Neural progenitor cell (in vitro differentiated cells): ENCODE measurements at regions not wholly inside any gene's neighbourhood (a gene's known extent, or its start where the extent isn't known, plus 50 kb on each side); places are given as distances from the start of the nearest gene placed in this dataset.

ENCODE experiments used
- DNase-seq: peaks from one replicate; pipeline ENCODE4 v3.0.0-alpha.2; 2016; ENCODE audit warnings: low spot score
- H2AFZ ChIP-seq: fragments of 200-600 bp; sonication (generic); replicated peaks from 2 replicates; pipeline ENCODE4 v1.6.1; 2016; ENCODE audit warnings: antibody characterized with exemption
- H3F3A ChIP-seq: fragments of 200-600 bp; sonication (generic); 2 replicates; pipeline ENCODE4 v1.6.1; 2016; ENCODE audit warnings: antibody characterized with exemption, low read depth
- H3K27ac ChIP-seq: fragments of 200-600 bp; sonication (generic); 2 replicates; pipeline ENCODE4 v1.5.1; 2016; ENCODE audit warnings: mild to moderate bottlenecking
- H3K27me3 ChIP-seq: fragments of 200-600 bp; sonication (generic); 2 replicates; pipeline ENCODE4 v1.6.1; 2016; ENCODE audit warnings: mild to moderate bottlenecking, moderate library complexity
- H3K36me3 ChIP-seq: fragments of 200-600 bp; sonication (generic); 2 replicates; pipeline ENCODE4 v1.5.1; 2016
- H3K4me1 ChIP-seq: fragments of 200-600 bp; sonication (generic); 2 replicates; pipeline ENCODE4 v1.6.1; 2016; ENCODE audit warnings: mixed run types
- H3K4me2 ChIP-seq: fragments of 200-600 bp; sonication (generic); 2 replicates; pipeline ENCODE4 v1.6.1; 2016
- H3K4me3 ChIP-seq: fragments of 200-600 bp; sonication (generic); 2 replicates; pipeline ENCODE4 v1.5.1; 2016
- H3K79me2 ChIP-seq: fragments of 200-600 bp; sonication (generic); 2 replicates; pipeline ENCODE4 v1.6.1; 2016; ENCODE audit warnings: low read depth
- H3K9ac ChIP-seq: fragments of 200-600 bp; sonication (generic); 2 replicates; pipeline ENCODE4 v1.6.1; 2016
- H3K9me3 ChIP-seq: fragments of 200-600 bp; sonication (generic); 2 replicates; pipeline ENCODE4 v1.5.1; 2016; ENCODE audit warnings: low read depth
- H4K20me1 ChIP-seq: fragments of 200-600 bp; sonication (generic); 2 replicates; pipeline ENCODE4 v1.6.1; 2016; ENCODE audit warnings: low read depth
- H3K27ac Mint-ChIP-seq: 3 replicates; pipeline ENCODE4 v1.8.0; 2021; ENCODE audit warnings: mixed read lengths
- H3K27me3 Mint-ChIP-seq: 2 replicates; pipeline ENCODE4 v1.8.0; 2022; ENCODE audit warnings: low read depth, mild to moderate bottlenecking, inconsistent platforms, moderate library complexity, mixed read lengths; ENCODE audit not compliant: insufficient read depth
- H3K36me3 Mint-ChIP-seq: 3 replicates; pipeline ENCODE4 v1.8.0; 2021; ENCODE audit warnings: mixed read lengths
- H3K4me1 Mint-ChIP-seq: 3 replicates; pipeline ENCODE4 v1.8.0; 2021; ENCODE audit warnings: mixed read lengths
- H3K4me3 Mint-ChIP-seq: 3 replicates; pipeline ENCODE4 v1.8.0; 2021; ENCODE audit warnings: mild to moderate bottlenecking, moderate library complexity, mixed read lengths
- H3K9me3 Mint-ChIP-seq: 3 replicates; pipeline ENCODE4 v1.8.0; 2020; ENCODE audit warnings: mixed read lengths
- EZH2 ChIP-seq: fragments of 200-600 bp; sonication (generic); IDR thresholded peaks from 2 replicates; pipeline ENCODE4 v1.6.1; 2017; ENCODE audit warnings: antibody characterized with exemption, mild to moderate bottlenecking, moderate library complexity
- EZH2phosphoT487 ChIP-seq: fragments of 200-600 bp; sonication (generic); IDR thresholded peaks from 2 replicates; pipeline ENCODE4 v1.6.1; 2017; ENCODE audit warnings: antibody characterized with exemption
- TF ChIP-seq, protein P1 (sequence below): fragments of 200-600 bp; sonication (generic); IDR thresholded peaks from 2 replicates; pipeline ENCODE4 v1.5.1; 2017; ENCODE audit warnings: antibody characterized with exemption, mild to moderate bottlenecking

DNA sequence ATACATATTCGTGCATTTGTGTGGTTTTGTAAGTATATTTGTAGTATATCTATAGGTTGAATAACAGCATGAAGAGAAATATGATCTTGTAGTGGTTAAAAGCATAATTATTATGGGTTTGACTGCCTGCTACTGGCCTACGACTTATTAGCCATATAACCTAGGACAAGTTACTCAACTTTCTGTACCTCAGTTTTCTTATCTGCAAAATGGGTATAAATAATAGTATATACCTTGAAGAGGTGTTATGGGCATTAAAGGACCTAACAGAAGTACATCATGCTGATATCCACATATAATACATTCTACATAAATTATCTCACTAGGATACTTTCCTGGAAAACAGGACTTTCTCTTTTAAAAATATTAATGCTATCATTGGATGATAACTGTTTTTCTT lies 118.3 kb upstream of the ELL2 start:
- TF ChIP-seq EZH2 (no peak), EZH2phosphoT487 (no peak)
- TF ChIP-seq, protein P1, sequence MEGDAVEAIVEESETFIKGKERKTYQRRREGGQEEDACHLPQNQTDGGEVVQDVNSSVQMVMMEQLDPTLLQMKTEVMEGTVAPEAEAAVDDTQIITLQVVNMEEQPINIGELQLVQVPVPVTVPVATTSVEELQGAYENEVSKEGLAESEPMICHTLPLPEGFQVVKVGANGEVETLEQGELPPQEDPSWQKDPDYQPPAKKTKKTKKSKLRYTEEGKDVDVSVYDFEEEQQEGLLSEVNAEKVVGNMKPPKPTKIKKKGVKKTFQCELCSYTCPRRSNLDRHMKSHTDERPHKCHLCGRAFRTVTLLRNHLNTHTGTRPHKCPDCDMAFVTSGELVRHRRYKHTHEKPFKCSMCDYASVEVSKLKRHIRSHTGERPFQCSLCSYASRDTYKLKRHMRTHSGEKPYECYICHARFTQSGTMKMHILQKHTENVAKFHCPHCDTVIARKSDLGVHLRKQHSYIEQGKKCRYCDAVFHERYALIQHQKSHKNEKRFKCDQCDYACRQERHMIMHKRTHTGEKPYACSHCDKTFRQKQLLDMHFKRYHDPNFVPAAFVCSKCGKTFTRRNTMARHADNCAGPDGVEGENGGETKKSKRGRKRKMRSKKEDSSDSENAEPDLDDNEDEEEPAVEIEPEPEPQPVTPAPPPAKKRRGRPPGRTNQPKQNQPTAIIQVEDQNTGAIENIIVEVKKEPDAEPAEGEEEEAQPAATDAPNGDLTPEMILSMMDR = no peak
- H3K79me2 ChIP-seq = no peaks in the 10 kb centered on the region
- H3K4me1 ChIP-seq = no peaks in the 10 kb centered on the region
- no peaks in the 10 kb centered on the region for H4K20me1 ChIP-seq
- H3K9ac ChIP-seq = no peak overlapping the region
- no peak overlapping the region for H3K27ac Mint-ChIP-seq
- no peak overlapping the region for H3K27ac ChIP-seq
- no peaks in the 10 kb centered on the region for H3K36me3 Mint-ChIP-seq
- H3K9me3 ChIP-seq = no peaks in the 10 kb centered on the region
- H3K4me1 Mint-ChIP-seq = no peaks in the 10 kb centered on the region
- no peaks in the 10 kb centered on the region for H3K36me3 ChIP-seq
- H3K4me3 ChIP-seq = no peak overlapping the region
- H3F3A ChIP-seq = no peaks in the 10 kb centered on the region
- H3K4me3 Mint-ChIP-seq = no peak overlapping the region
- H2AFZ ChIP-seq = no peak overlapping the region
- no peaks in the 10 kb centered on the region for H3K9me3 Mint-ChIP-seq
- peaks cover 5% of the 10 kb centered on the region for H3K27me3 Mint-ChIP-seq
- H3K27me3 ChIP-seq = no peaks in the 10 kb centered on the region
- no peak for DNase-seq
- no peak overlapping the region for H3K4me2 ChIP-seq

DNA sequence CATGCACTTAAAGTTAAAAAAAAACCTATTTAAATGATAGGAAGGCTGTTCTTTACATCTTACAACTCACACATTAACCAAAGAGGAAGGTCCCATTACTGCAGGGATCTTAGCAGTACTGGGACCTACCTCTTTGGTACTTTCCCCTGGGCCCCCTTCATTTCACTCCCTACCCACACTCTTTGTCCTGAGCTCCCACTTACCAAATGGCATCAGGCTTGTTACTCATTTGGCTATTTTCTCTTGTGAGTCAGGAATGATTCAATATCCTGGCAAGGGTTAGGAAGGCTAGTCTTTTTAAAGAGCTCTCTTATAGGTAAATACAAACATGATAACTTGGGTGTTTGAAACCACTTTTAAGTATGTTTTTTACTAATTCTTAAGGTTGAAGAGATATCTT lies 117.4 kb upstream of the ELL2 start:
- Histone ChIP-seq H3K4me3 (no peak overlapping the region), H2AFZ (no peak overlapping the region), H3K9ac (no peak overlapping the region), H3K79me2 (no peaks in the 10 kb centered on the region), H3K4me2 (no peak overlapping the region), H3K36me3 (no peaks in the 10 kb centered on the region), H4K20me1 (no peaks in the 10 kb centered on the region), H3K27ac (no peak overlapping the region), H3F3A (no peaks in the 10 kb centered on the region), H3K27me3 (no peaks in the 10 kb centered on the region), H3K4me1 (no peaks in the 10 kb centered on the region), H3K9me3 (no peaks in the 10 kb centered on the region)
- TF ChIP-seq, protein P1 = no peak
- TF ChIP-seq EZH2 (no peak), EZH2phosphoT487 (no peak)
- no peak for DNase-seq
- Mint-ChIP-seq H3K4me1 (no peaks in the 10 kb centered on the region), H3K36me3 (no peaks in the 10 kb centered on the region), H3K27ac (no peak overlapping the region), H3K4me3 (peak overlapping the region; percentile 46), H3K27me3 (peaks cover 2% of the 10 kb centered on the region), H3K9me3 (no peaks in the 10 kb centered on the region)

DNA sequence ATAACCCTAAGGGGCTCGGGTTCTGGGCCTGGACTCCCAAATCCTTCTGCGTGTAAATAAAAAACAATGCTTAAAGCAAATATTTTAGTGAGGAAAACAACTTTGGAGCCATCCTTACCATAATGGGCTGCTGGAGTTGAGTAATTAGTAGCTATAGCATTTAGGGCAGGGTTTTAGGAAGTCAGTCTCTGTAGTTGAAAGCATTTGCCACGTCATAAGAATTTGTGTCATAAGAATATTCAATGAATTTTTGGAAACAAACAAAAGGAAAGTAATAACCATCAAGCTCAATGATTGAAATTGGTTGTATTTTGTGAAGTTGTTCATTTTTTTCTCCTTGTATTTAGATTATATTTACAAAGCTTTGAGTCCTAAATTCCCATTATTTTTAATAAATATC lies 114.8 kb upstream of the ELL2 start:
- no peaks in the 10 kb centered on the region for H3K36me3 ChIP-seq
- no peak for DNase-seq
- H3K9me3 Mint-ChIP-seq = no peaks in the 10 kb centered on the region
- H3K36me3 Mint-ChIP-seq = no peaks in the 10 kb centered on the region
- H3K27ac Mint-ChIP-seq = no peak overlapping the region
- H3K4me3 Mint-ChIP-seq = no peak overlapping the region
- no peak overlapping the region for H2AFZ ChIP-seq
- no peaks in the 10 kb centered on the region for H3K4me1 Mint-ChIP-seq
- no peaks in the 10 kb centered on the region for H3K27me3 ChIP-seq
- no peak overlapping the region for H3K4me3 ChIP-seq
- TF ChIP-seq EZH2 (no peak), EZH2phosphoT487 (no peak)
- TF ChIP-seq, protein P1 = no peak
- H3K79me2 ChIP-seq = no peaks in the 10 kb centered on the region
- H3K9me3 ChIP-seq = no peaks in the 10 kb centered on the region
- H3K27ac ChIP-seq = no peak overlapping the region
- H4K20me1 ChIP-seq = no peaks in the 10 kb centered on the region
- H3K27me3 Mint-ChIP-seq = peaks cover 2% of the 10 kb centered on the region
- no peak overlapping the region for H3K9ac ChIP-seq
- H3K4me1 ChIP-seq = no peaks in the 10 kb centered on the region
- no peaks in the 10 kb centered on the region for H3F3A ChIP-seq
- H3K4me2 ChIP-seq = no peak overlapping the region
